ENCODE measurements at regions not wholly inside any gene's neighbourhood (a gene's known extent, or its start where the extent isn't known, plus 50 kb on each side); places are given as distances from the start of the nearest gene placed in this dataset.

DNA sequence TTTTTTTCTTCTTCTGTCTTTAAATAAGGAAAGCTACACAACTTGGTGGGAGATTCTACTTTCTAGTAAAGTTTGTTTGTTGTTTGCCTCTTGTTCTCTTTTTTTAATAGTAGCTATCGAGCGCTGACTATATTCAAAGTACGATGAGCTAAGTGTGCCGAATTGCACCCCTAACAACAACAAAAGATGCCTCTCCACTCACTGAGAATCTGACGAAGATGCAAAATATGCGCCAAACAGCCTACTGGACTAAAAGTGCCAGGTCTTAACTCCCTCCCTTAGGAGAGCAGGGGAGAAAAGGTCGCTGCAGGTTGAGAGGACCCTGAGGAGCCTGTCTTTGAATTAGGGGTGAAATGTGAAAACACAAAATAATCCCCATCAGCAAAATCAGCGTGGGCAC is 713.8 kb upstream of the WWC1 start:
- no peak for DNase-seq (ENCODE audit: low spot score)
- no peak for TF ChIP-seq CTCF (IDR thresholded peaks at IDR 0.05; ENCODE audit: extremely low read depth, insufficient read depth, missing control alignments)
- in situ Hi-C loops (cut with MboI; ENCODE audit: low pct_unique_long_range_greater_than_20kb, low sequenced_read_pairs, unreplicated experiment), result no loop called here

DNA sequence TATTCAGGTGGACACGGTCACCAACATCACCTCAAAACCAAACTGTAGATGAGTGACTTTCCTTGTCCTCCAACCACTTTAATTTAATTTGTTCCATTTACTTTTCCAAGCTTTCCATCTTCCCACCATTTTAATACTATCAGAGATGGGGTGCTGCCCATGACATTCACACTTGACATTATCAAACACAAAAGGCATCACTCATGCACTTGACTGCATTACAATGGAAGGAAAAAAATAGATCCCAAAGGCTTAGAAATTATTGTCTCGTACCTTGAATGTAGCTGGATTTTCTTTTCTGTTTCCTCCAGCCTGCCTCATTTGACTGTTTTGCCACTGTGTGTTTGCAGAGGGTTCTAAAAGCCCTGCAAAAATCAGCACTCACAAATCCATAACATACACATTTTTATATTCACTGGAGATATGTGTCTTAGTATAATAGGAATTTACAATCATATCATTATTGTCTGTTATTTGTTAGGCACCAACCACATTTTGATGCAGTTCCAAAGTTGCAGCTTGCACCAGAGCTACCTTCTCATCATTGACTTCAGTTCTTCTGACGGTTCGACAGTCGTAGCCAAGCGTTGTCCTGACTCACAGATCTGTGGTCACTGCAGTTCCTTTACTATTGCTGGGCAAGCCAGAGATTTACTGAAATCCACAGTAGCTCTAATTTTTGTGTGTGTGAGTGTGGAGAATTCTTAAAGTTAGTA is 712.3 kb upstream of the WWC1 start:
- in situ Hi-C loops (cut with MboI; ENCODE audit: low pct_unique_long_range_greater_than_20kb, low sequenced_read_pairs, unreplicated experiment), result no loop called here
- DNase-seq (ENCODE audit: low spot score), result no peak
- no peak for TF ChIP-seq CTCF (IDR thresholded peaks at IDR 0.05; ENCODE audit: extremely low read depth, insufficient read depth, missing control alignments)

DNA sequence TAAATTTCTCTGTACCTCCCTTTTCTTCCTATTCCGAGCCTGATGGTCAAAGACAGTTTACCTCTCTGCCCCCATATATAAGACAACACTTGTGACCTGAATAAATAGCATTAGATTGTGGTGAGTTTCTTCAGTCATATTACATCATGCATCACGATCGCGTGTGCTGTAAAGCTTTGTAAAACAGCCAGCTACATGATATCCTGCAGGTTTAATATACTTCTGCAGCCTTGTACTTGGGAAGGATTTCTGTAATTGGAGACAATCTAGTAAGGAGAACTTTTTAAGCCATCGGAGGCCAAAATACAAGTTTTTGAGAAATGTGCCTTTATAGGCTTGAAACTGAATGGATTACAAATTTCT is 711.8 kb upstream of the WWC1 start:
- no peak for TF ChIP-seq CTCF (IDR thresholded peaks at IDR 0.05; ENCODE audit: extremely low read depth, insufficient read depth, missing control alignments)
- no peak for DNase-seq (ENCODE audit: low spot score)
- in situ Hi-C loops (cut with MboI; ENCODE audit: low pct_unique_long_range_greater_than_20kb, low sequenced_read_pairs, unreplicated experiment), result no loop called here

- no peak for DNase-seq (ENCODE audit: low spot score)
- in situ Hi-C loops (cut with MboI; ENCODE audit: low pct_unique_long_range_greater_than_20kb, low sequenced_read_pairs, unreplicated experiment), result no loop called here
- no peak for TF ChIP-seq CTCF (IDR thresholded peaks at IDR 0.05; ENCODE audit: extremely low read depth, insufficient read depth, missing control alignments)
Measured at GRCh38 chr5:167580608-167581007, 710.8 kb upstream of the WWC1 start.

DNA sequence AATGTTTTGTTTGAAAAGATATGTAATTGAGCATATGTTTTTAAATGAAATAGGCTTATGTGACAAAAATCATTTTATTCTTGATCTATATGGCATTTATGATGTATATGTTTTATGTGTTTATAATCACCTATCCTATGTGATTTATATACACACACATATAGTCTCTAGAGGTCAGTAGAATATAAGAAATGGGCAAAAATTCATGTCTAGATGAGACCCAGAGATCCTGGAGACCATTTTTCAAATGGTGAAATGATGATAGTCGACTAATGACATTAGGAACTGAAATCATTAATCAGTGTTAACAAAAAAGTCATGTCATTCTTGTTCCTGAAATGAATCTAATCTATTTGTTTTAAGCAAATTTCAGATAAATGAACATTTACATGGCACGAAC is 709.2 kb upstream of the WWC1 start:
- in situ Hi-C loops (cut with MboI; ENCODE audit: low pct_unique_long_range_greater_than_20kb, low sequenced_read_pairs, unreplicated experiment), result no loop called here
- DNase-seq (ENCODE audit: low spot score), result no peak
- TF ChIP-seq CTCF (IDR thresholded peaks at IDR 0.05; ENCODE audit: extremely low read depth, insufficient read depth, missing control alignments), result no peak

DNA sequence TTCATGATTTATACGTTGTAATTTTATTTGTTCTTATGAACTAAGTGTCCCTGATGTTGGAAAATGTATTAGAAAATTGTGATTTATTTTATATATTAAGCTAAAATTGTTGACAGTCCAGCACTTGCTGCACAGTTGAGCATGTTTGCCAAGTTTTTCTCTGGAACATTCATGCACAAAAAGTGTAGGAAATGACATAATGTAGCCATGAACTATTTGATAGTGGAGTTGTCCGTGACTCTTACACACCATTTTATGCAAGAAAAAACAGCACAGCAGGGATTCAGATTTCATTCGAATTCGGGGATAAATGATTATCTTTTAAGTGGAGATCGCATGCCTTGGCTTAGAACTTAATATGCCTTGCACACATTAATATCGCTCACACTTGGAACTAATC is 708.6 kb upstream of the WWC1 start:
- DNase-seq (ENCODE audit: low spot score), result no peak
- no peak for TF ChIP-seq CTCF (IDR thresholded peaks at IDR 0.05; ENCODE audit: extremely low read depth, insufficient read depth, missing control alignments)
- in situ Hi-C loops (cut with MboI; ENCODE audit: low pct_unique_long_range_greater_than_20kb, low sequenced_read_pairs, unreplicated experiment), result no loop called here
